Epithelial cell of esophagus (primary cell): ENCODE measurements at regions not wholly inside any gene's neighbourhood (a gene's known extent, or its start where the extent isn't known, plus 50 kb on each side); places are given as distances from the start of the nearest gene placed in this dataset.

Source experiments
- DNase-seq: peaks from one replicate; pipeline ENCODE4 v3.0.0; 2010; ENCODE audit warnings: low read depth
- H3K4me3 ChIP-seq: 2 replicates; pipeline ENCODE4 v1.5.1; 2011; ENCODE audit warnings: mild to moderate bottlenecking, low read length, control low read depth
- TF ChIP-seq, protein P1 (sequence below): IDR thresholded peaks from 2 replicates; pipeline ENCODE4 v1.5.1; 2011; ENCODE audit warnings: low read depth, mild to moderate bottlenecking, low read length, control low read depth, inconsistent platforms; ENCODE audit not compliant: insufficient read depth; ENCODE audit errors: missing control alignments

DNA sequence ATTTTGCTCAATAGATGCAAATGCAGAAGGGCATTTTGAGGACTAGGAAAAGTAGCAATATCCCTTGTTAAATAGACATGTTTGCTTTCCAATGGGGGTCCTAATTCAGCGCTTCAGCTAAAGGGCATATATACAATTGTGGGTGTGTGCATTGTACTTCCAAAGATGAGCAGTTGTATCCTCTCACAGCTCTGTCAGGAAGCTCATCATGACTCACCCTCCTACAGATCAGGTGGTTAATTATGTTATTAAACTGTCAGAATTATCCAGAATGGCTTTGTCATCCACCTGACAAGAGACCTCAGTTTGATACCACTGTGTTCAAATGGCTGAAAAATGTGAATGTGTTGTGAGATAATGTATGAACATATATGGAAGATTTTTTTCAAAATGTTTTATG lies 252.2 kb upstream of the MTNR1B start:
- no peak overlapping the region for H3K4me3 ChIP-seq
- peak; percentile 44 for DNase-seq
- TF ChIP-seq, protein P1, sequence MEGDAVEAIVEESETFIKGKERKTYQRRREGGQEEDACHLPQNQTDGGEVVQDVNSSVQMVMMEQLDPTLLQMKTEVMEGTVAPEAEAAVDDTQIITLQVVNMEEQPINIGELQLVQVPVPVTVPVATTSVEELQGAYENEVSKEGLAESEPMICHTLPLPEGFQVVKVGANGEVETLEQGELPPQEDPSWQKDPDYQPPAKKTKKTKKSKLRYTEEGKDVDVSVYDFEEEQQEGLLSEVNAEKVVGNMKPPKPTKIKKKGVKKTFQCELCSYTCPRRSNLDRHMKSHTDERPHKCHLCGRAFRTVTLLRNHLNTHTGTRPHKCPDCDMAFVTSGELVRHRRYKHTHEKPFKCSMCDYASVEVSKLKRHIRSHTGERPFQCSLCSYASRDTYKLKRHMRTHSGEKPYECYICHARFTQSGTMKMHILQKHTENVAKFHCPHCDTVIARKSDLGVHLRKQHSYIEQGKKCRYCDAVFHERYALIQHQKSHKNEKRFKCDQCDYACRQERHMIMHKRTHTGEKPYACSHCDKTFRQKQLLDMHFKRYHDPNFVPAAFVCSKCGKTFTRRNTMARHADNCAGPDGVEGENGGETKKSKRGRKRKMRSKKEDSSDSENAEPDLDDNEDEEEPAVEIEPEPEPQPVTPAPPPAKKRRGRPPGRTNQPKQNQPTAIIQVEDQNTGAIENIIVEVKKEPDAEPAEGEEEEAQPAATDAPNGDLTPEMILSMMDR, result no peak

DNA sequence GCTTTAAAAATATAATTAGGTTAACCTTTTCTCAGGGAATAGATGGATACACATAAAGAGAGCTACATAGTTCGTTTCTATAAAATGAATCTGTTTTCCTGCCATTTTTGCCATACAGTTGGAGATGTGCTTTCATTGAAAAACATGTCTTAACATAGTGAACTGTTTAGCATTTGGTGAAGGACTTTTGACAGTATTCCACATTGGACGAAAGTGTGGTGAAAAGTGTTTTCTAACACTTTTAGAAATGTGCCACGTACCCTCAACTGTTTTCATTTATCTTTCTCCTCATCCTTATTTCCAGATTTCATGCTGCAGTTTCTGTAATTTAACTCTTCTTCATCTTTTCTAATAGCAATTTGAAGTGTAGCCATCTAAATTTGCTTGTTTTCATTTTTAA lies 249.1 kb upstream of the MTNR1B start:
- TF ChIP-seq, protein P1, result no peak
- H3K4me3 ChIP-seq, result no peak overlapping the region
- DNase-seq, result no peak

DNA sequence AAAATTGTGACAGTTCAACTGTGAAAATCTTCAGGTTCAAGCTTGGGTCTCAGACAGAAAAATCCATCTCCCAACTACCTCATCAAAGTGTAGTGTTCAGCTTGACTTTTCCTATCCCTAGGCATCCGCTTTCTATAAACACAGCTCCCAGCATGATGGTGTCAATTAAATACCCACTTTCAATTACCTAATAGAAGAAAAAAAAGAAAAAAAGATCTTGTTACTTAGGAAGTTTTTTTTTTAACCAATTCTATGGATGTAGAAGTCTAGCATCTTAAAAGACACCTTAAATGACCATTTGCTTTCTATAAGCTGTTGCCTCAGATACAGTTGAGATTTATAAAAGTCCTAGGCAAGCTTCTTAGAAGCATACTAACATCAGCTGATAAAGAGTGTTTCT lies 244.1 kb upstream of the MTNR1B start:
- no peak for DNase-seq
- TF ChIP-seq, protein P1, result no peak
- no peak overlapping the region for H3K4me3 ChIP-seq

DNA sequence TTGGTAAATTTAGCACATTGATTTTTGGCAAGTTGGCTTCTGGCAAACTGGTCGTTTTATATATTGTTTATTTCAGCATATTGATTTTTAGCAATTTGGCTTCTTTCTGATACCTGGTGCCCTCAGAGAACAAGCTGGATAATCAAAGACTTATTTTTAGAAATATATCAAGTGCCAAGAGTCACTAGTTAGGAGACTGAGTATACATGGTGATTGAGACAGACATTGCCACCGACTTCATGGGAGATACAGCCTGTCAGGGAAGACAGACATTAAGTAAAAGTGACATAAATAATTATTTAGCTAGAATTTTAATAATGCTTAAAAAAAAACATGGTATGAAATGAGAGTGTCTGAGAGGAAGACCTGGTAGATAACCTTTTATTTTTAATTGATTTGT lies 242.3 kb upstream of the MTNR1B start:
- no peak overlapping the region for H3K4me3 ChIP-seq

GRCh38 chr11:92727769-92728168 lies 241.7 kb upstream of the MTNR1B start:
- H3K4me3 ChIP-seq, result no peak overlapping the region
- TF ChIP-seq, protein P1, result no peak
- DNase-seq, result no peak

More for the DNA sequence above, 242.3 kb upstream of the MTNR1B start:
- TF ChIP-seq, protein P1, result no peak
- DNase-seq, result no peak

GRCh38 chr11:92728628-92729027 lies 240.8 kb upstream of the MTNR1B start:
- TF ChIP-seq, protein P1, result no peak
- H3K4me3 ChIP-seq, result no peak overlapping the region
- no peak for DNase-seq

GRCh38 chr11:92735039-92735438 lies 234.4 kb upstream of the MTNR1B start:
- TF ChIP-seq, protein P1, result peak; percentile 48
- peak; percentile 19 for DNase-seq
- H3K4me3 ChIP-seq, result no peak overlapping the region
